Epithelial cell of esophagus (primary cell): ENCODE measurements at regions not wholly inside any gene's neighbourhood (a gene's known extent, or its start where the extent isn't known, plus 50 kb on each side); places are given as distances from the start of the nearest gene placed in this dataset.

Experiments
- DNase-seq: peaks from one replicate; pipeline ENCODE4 v3.0.0; 2010; ENCODE audit warnings: low read depth
- H3K4me3 ChIP-seq: 2 replicates; pipeline ENCODE4 v1.5.1; 2011; ENCODE audit warnings: mild to moderate bottlenecking, low read length, control low read depth
- CTCF ChIP-seq: IDR thresholded peaks from 2 replicates; pipeline ENCODE4 v1.5.1; 2011; ENCODE audit warnings: low read depth, mild to moderate bottlenecking, low read length, control low read depth, inconsistent platforms; ENCODE audit not compliant: insufficient read depth; ENCODE audit errors: missing control alignments

GRCh38 chr17:77828749-77829539 is 129.6 kb upstream of the TNRC6C start:
- no peak for DNase-seq
- TF ChIP-seq CTCF: no peak
- no peak overlapping the region for H3K4me3 ChIP-seq

- no peak for DNase-seq
- no peak overlapping the region for H3K4me3 ChIP-seq
- no peak for TF ChIP-seq CTCF
These were observed 128.4 kb upstream of the TNRC6C start for GRCh38 chr17:77829843-77830799.

- no peak for TF ChIP-seq CTCF
- DNase-seq: no peak
- H3K4me3 ChIP-seq: no peak overlapping the region
These were observed 127.6 kb upstream of the TNRC6C start for GRCh38 chr17:77830816-77831473.

- DNase-seq: no peak
- H3K4me3 ChIP-seq: no peak overlapping the region
- no peak for TF ChIP-seq CTCF
These were observed 126.9 kb upstream of the TNRC6C start for GRCh38 chr17:77831474-77832179.

- TF ChIP-seq CTCF: no peak
- H3K4me3 ChIP-seq: no peak overlapping the region
- DNase-seq: no peak
These were observed 126.3 kb upstream of the TNRC6C start for GRCh38 chr17:77832180-77832560.

GRCh38 chr17:77833769-77834168 is 124.7 kb upstream of the TNRC6C start:
- no peak for TF ChIP-seq CTCF
- H3K4me3 ChIP-seq: no peak overlapping the region
- no peak for DNase-seq
